GM19395 (cell line): ENCODE measurements at regions not wholly inside any gene's neighbourhood (a gene's known extent, or its start where the extent isn't known, plus 50 kb on each side); places are given as distances from the start of the nearest gene placed in this dataset.
"Not testable (repeated sequence)": the region's sequence is repeated elsewhere in the genome, so short reads cannot be mapped to it uniquely, and the experiment has no call there.

Experiments used
- ATAC-seq: cut with Tn5 transposase; IDR thresholded peaks from one replicate; pipeline ENCODE4 v1.9.1; 2021; ENCODE audit warnings: mild to moderate bottlenecking, moderate library complexity; ENCODE audit not compliant: unreplicated experiment

- peak; percentile 76 for ATAC-seq
These were observed 155.8 kb upstream of the LRP1B start for GRCh38 chr2:142286618-142287017.

GRCh38 chr2:142285480-142285879, 154.7 kb upstream of the LRP1B start:
- no peak for ATAC-seq

GRCh38 chr2:142284336-142284735, 153.5 kb upstream of the LRP1B start:
- ATAC-seq, result not testable (repeated sequence)

DNA sequence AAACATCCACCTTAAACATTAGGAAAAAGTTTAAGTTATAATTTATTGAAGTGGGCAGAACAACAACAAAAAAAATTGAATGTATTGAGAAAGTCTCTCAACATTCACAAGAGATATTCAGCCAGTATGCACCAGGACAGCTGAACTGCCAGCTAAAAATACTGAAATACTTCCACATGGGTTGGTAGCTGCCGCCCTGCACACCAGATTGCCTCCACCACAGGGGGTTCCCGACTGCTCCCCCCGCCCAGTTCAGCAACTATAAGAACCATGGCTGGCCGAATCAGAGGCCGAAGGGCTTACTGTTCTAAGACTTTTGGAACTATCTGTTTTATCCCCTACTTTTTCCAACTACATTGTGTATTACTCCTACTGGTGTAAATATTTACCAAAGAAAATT, 150.0 kb upstream of the LRP1B start:
- ATAC-seq, result no peak

DNA sequence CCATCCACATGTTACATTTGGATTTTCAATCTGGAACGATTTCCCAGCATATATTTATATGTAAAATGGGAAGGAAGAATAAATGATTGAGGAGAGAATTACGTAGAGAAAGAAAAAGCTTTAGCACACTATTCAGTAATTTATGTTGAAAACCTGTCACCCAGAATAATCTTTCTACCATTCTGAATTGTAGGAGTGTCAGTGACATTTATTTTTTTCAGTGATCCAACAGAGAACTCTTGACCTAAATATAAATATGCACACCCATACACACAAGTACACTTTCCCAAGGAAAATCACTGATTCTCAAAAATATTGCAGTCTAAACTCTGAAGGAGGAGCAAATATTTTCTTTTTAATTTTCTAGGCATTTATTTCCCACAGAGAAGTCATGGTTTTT, 140.2 kb upstream of the LRP1B start:
- ATAC-seq, result no peak

GRCh38 chr2:142270291-142270690, 139.5 kb upstream of the LRP1B start:
- ATAC-seq, result no peak

- ATAC-seq, result no peak
These were observed 128.5 kb upstream of the LRP1B start for GRCh38 chr2:142259356-142259755.

GRCh38 chr2:142254031-142254430, 123.2 kb upstream of the LRP1B start:
- ATAC-seq, result no peak

DNA sequence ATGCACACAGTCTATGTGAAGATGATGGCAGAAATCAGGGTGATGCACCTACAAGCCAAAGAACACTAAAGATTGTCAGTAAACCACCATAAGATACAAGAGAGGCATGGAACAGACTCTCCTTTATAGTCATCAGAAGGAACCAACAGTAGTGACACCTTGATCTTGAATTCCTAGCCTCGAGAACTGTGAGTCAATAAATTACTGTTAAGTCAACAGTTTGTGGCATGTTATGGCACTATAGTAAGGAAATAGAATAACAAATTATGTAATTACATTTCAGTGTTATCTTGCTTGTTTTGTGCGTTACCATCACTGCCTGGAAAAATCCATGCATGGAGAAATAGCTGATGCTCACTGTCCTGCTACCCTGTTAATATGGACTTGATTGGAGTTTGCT, 110.2 kb upstream of the LRP1B start:
- ATAC-seq, result no peak

DNA sequence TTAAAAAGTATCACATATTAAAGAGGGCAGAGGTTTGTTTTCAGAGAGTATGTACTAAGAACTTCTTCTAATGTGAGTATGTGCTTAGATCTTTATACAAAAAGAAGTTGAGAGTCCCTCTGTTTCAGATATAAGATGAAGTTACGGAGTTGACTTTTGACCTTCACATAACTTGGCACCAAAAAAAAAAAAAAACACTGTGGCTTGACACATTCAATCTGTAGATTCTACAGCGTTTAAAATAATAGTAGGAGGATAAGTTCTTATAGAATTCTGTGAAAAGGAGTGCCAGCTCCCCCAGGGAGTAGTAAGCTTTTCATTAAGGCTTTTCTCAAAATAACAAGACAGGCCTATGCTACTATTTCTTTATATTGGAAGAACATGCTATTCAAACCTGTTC, 105.4 kb upstream of the LRP1B start:
- ATAC-seq, result no peak

DNA sequence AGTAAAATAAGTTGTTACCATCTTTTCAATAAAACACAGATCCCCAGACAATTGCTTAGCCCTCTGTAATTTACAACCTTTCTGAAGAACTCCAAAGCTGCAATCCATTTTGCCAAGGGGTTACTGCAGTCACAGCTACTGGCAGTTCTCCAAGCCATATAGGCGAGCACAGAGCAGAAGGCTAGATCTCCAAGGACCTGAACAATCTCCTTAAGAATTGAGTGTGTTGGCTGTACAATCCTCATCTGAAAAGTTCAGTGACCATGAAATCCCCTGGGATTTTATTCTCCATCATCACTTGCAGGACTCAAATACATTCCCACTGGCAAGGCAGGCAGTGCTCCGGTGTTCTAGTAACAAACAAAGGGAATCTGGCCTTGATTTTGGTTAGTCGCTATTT, 103.9 kb upstream of the LRP1B start:
- ATAC-seq, result no peak

GRCh38 chr2:142223309-142223708, 92.5 kb upstream of the LRP1B start:
- no peak for ATAC-seq

GRCh38 chr2:142222715-142223114, 91.9 kb upstream of the LRP1B start:
- ATAC-seq, result no peak

- no peak for ATAC-seq
These were observed 90.1 kb upstream of the LRP1B start for GRCh38 chr2:142220901-142221300.

DNA sequence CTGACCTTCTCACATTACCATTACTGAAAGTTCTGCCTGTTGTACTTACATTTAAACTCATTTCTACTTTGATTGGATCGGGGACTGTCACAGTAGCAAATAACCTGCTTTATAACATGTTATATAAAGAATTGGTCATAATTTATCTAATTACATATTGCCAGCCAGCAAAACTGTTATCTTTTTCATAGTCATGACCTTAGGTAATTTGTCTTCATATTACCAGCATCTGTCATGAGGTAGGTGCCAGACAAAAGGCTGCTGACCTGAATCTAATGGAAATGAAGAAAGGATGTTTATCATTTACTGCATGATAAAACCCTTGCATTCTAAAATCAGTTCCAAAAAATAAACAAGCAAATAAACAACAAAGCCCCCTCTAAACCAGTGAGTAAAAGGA, 89.4 kb upstream of the LRP1B start:
- ATAC-seq, result no peak

- ATAC-seq, result no peak
These were observed 87.7 kb upstream of the LRP1B start for GRCh38 chr2:142218471-142218870.

DNA sequence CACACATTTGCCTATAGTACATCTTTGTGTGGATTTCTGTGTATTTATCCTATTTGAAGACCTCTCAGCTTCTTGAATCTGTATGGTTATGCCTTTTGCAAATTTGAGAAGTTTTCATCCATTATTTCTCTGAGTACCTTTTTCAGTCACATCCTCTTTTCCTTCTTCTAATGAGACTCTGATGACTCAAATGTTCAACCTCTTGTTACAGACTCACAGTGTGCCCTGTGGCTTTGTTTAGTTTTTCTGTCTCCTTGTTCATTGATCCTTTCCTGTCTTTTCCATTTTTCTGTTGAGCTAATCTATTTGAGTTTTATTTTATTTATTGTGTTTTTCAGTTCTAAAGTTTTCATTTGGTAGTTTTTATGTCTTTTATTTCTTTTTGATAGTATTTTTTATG, 87.0 kb upstream of the LRP1B start:
- ATAC-seq, result no peak

DNA sequence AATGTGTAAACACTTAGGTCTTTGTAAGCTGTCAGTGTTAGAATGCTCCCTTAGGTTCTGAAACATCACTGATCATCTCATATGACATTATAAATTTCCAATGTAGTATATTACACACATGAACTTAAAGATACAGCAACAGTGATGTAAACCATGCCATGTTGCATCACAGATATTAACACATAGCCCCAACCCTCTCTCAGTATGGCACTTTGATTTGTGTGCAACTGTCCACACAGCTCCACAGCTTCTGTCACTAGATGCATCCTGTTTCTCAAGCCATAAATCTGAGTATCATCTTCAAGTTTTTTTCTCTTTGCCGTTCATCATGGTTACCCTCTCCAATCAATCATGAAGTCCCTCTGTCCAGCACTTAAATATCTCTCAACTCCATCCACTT, 69.2 kb upstream of the LRP1B start:
- no peak for ATAC-seq

DNA sequence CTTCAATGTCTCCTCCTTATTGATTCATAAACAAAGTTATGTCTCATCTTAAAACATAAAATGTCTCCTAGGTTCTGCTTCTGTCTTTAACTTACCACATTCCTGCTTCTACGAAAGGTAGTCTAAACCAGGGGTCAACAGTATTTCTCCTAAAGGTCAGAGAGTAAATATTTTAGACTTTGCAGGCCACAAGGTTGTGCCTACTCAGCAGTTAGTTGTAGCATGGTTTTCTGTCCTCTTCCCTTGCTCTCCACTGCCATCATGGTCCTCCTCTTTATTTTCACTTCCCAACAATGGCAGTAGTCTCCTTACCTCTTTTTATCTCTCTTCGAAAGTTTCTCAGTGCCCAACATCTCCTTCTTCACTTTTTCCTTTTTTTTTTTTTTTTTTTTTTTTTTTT, 68.3 kb upstream of the LRP1B start:
- ATAC-seq, result no peak

DNA sequence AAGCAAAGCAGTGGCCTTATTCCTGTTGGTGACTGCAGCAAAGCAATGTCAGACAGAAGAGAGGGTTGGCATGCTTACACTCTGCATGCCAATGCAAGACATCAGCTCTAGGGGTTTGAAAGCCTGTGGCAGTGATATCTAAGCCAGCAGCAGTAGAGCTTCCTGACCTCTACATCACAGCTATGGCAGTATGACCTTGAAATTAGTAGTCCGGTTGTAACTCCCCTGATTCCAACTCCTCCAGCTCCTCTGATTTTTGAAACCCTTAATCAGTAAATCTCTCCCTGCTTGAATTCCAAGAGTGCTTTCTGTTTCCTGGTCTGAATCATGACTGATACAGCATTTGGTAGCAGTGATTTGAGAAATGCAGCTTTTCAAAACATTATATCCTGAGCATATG, 60.0 kb upstream of the LRP1B start:
- ATAC-seq, result no peak

DNA sequence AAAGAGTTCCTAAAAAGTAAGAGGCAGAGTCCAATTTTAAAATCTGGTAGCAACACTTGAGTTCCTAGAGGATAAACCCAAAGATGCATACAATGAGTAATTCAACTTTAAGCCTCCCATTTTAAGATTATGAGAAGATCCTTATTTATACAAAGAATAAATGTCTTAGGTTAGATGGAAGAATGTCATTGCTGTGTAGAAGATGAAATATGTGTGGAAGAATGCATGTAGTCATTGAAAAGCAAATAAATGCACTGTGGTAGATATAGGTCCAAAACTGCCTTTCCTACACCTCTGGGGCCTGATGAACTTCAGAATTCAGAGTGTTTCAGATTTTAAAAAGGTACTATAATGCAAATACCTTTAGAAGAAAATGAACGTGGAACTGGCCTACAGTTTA, 58.7 kb upstream of the LRP1B start:
- ATAC-seq, result no peak

GRCh38 chr2:142188562-142188961, 57.7 kb upstream of the LRP1B start:
- ATAC-seq, result no peak

DNA sequence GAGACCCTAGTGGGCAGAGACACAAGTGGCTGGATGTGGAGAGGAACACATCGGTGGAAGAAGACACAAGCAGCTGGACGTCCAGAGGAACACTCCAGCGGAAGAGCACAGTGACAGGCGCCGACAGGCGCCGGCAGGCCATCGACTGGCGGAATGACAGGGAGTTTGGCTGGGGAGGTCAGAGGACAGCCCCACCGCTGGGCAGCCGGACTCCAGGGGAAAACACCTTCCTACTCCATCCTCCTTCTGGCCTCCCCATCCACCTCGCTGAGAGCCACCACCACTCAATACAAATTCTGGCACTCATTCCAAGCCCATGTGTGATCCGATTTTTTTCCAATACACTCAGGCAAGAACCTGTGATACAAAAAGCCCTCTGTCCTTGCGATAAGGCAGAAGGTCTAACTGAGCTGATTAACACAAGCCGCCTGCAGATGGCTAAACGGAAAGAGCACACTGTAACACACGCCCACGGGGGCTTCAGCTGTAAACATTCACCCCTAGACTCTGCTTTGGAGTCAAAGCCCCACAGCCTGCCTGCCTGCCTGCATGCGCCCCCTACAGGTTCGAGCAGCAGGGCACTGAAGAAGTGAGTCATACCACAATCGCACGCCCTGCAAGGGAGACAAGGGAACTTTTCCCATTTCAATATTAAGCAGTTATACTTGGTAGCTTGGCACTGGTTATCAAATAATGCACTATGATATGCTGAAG, 50.2 kb upstream of the LRP1B start:
- no peak for ATAC-seq
